Left colon (tissue), 2 donors: ENCODE measurements at regions not wholly inside any gene's neighbourhood (a gene's known extent, or its start where the extent isn't known, plus 50 kb on each side); places are given as distances from the start of the nearest gene placed in this dataset.
A peak's percentile ranks its signal among the peaks of the same experiment; 100 is the strongest.
"Not testable (repeated sequence)": the region's sequence is repeated elsewhere in the genome, so short reads cannot be mapped to it uniquely, and the experiment has no call there.

ENCODE experiments used
- ATAC-seq: fragments of 200-7000 bp; cut with Tn5 transposase; one replicate; pipeline ENCODE4 v1.9.1; 2020; ENCODE audit warnings: mild to moderate bottlenecking, moderate library complexity
- DNase-seq, 2 donors: peaks; one replicate each; pipeline ENCODE4 v3.0.0-alpha.2; 2020
- intact Hi-C, 2 donors: fragments of 100-400 bp; cut with DNase I in 1 of 2; cut with micrococcal nuclease in 1 of 2; formaldehyde crosslinking; loops; one replicate each; pipeline versions ENCODE4 v1.11.2 to v1.14.0; 2022; cut with DNase I, micrococcal nuclease
- donor health status: DM: no; HTN: no; CAD: no.
- donor health status: DM: yes; HTN: yes; CAD: no.

- ATAC-seq, DNase-seq, intact Hi-C loops: not testable (repeated sequence)
Measured at GRCh38 chr18:75960356-75960755, 532.9 kb upstream of the SMIM21 start.

- intact Hi-C loops = no loop called here
- DNase-seq (no peak), ATAC-seq (no peak)
Measured at GRCh38 chr18:75959150-75959549, 531.6 kb upstream of the SMIM21 start.

- DNase-seq (no peak), ATAC-seq (no peak)
- intact Hi-C loops = no loop called here
Measured at GRCh38 chr18:75958683-75959082, 531.2 kb upstream of the SMIM21 start.

GRCh38 chr18:75945265-75945933, 517.9 kb upstream of the SMIM21 start:
- ATAC-seq = no peak

GRCh38 chr18:75937306-75937705, 509.8 kb upstream of the SMIM21 start:
- no peak for DNase-seq
- no peak for ATAC-seq

More at GRCh38 chr18:75945265-75945933, 517.9 kb upstream of the SMIM21 start:
- intact Hi-C loops = no loop called here
- DNase-seq = no peak

GRCh38 chr18:75936862-75937261, 509.4 kb upstream of the SMIM21 start:
- intact Hi-C loops = no loop called here
- no peak for DNase-seq

More at GRCh38 chr18:75937306-75937705, 509.8 kb upstream of the SMIM21 start:
- intact Hi-C loops = no loop called here

GRCh38 chr18:75931079-75931478, 503.6 kb upstream of the SMIM21 start:
- intact Hi-C loops = no loop called here
- DNase-seq (no peak), ATAC-seq (no peak)

More at GRCh38 chr18:75936862-75937261, 509.4 kb upstream of the SMIM21 start:
- no peak for ATAC-seq

GRCh38 chr18:75928706-75929105, 501.2 kb upstream of the SMIM21 start:
- DNase-seq (no peak), ATAC-seq (no peak)
- intact Hi-C loops = no loop called here

GRCh38 chr18:75927791-75928190, 500.3 kb upstream of the SMIM21 start:
- DNase-seq (no peak), ATAC-seq (no peak)
- intact Hi-C loops = no loop called here

- ATAC-seq (no peak), DNase-seq (no peak)
- intact Hi-C loops = no loop called here
Measured at GRCh38 chr18:75926811-75927210, 499.3 kb upstream of the SMIM21 start.

- DNase-seq (peak in 1 of 2 donors; percentile 46), ATAC-seq (no peak)
- intact Hi-C loops = no loop called here
Measured at GRCh38 chr18:75923169-75923568, 495.7 kb upstream of the SMIM21 start.

- DNase-seq (no peak), ATAC-seq (no peak)
Measured at GRCh38 chr18:75916624-75916982, 489.1 kb upstream of the SMIM21 start.

GRCh38 chr18:75915941-75916623, 488.6 kb upstream of the SMIM21 start:
- intact Hi-C loops = no loop called here
- DNase-seq (no peak), ATAC-seq (no peak)

More at GRCh38 chr18:75916624-75916982, 489.1 kb upstream of the SMIM21 start:
- intact Hi-C loops = no loop called here

GRCh38 chr18:75912829-75913228, 485.3 kb upstream of the SMIM21 start:
- DNase-seq = no peak
- no peak for ATAC-seq
- intact Hi-C loops = no loop called here

- DNase-seq (no peak), ATAC-seq (no peak)
- intact Hi-C loops = no loop called here
Measured at GRCh38 chr18:75904416-75904815, 476.9 kb upstream of the SMIM21 start.

GRCh38 chr18:75898651-75899050, 471.1 kb upstream of the SMIM21 start:
- no peak for ATAC-seq

GRCh38 chr18:75897386-75897785, 469.9 kb upstream of the SMIM21 start:
- DNase-seq (no peak), ATAC-seq (no peak)
- intact Hi-C loops = no loop called here

More at GRCh38 chr18:75898651-75899050, 471.1 kb upstream of the SMIM21 start:
- intact Hi-C loops = no loop called here
- DNase-seq = no peak

GRCh38 chr18:75896865-75897264, 469.4 kb upstream of the SMIM21 start:
- intact Hi-C loops = no loop called here
- ATAC-seq (no peak), DNase-seq (no peak)

GRCh38 chr18:75895135-75895534, 467.6 kb upstream of the SMIM21 start:
- intact Hi-C loops = no loop called here
- ATAC-seq (no peak), DNase-seq (no peak)

- ATAC-seq (no peak), DNase-seq (no peak)
- intact Hi-C loops = no loop called here
Measured at GRCh38 chr18:75884728-75885127, 457.2 kb upstream of the SMIM21 start.
